Astrocyte (in vitro differentiated cells and primary cell): ENCODE measurements at regions not wholly inside any gene's neighbourhood (a gene's known extent, or its start where the extent isn't known, plus 50 kb on each side); places are given as distances from the start of the nearest gene placed in this dataset.

Experiments used
- CTCF ChIP-seq: IDR thresholded peaks from 2 replicates; pipeline ENCODE4 v1.5.1; 2011; ENCODE audit warnings: low read depth, mild to moderate bottlenecking, inconsistent platforms, low read length, moderate library complexity; ENCODE audit not compliant: insufficient read depth
- EZH2 ChIP-seq: IDR thresholded peaks from 2 replicates; pipeline ENCODE4 v1.6.1; 2012; ENCODE audit warnings: mild to moderate bottlenecking, low read length, inconsistent platforms; ENCODE audit not compliant: insufficient read depth

GRCh38 chr5:133757396-133757945 lies 145.1 kb upstream of the FSTL4 start:
- TF ChIP-seq CTCF: no peak
- TF ChIP-seq EZH2: no peak
